Activated CD4-positive, alpha-beta T cell treated with anti-CD3 and anti-CD28 coated beads for 24 hours (primary cell): ENCODE measurements at regions not wholly inside any gene's neighbourhood (a gene's known extent, or its start where the extent isn't known, plus 50 kb on each side); places are given as distances from the start of the nearest gene placed in this dataset.
"Not testable (repeated sequence)": the region's sequence is repeated elsewhere in the genome, so short reads cannot be mapped to it uniquely, and the experiment has no call there.

ENCODE experiments used
- DNase-seq, 2 donors: peaks; one replicate each; pipeline ENCODE4 v3.0.0-alpha.2; 2020; ENCODE audit warnings: low read depth in 2 of 2

GRCh38 chr7:121744877-121745276, 128.1 kb upstream of the PTPRZ1 start:
- no peak for DNase-seq

GRCh38 chr7:121744319-121744718, 128.6 kb upstream of the PTPRZ1 start:
- DNase-seq, result no peak

GRCh38 chr7:121741896-121742295, 131.1 kb upstream of the PTPRZ1 start:
- DNase-seq, result no peak

GRCh38 chr7:121739465-121739864, 133.5 kb upstream of the PTPRZ1 start:
- no peak for DNase-seq

GRCh38 chr7:121730869-121731268, 142.1 kb upstream of the PTPRZ1 start:
- no peak for DNase-seq

- no peak for DNase-seq
Measured at GRCh38 chr7:121714559-121715303, 158.2 kb upstream of the PTPRZ1 start.

- not testable (repeated sequence) for DNase-seq
Measured at GRCh38 chr7:121712961-121713360, 160.0 kb upstream of the PTPRZ1 start.

- no peak for DNase-seq
Measured at GRCh38 chr7:121697731-121698316, 175.1 kb upstream of the PTPRZ1 start.

GRCh38 chr7:121696954-121697353, 176.0 kb upstream of the PTPRZ1 start:
- DNase-seq, result no peak

GRCh38 chr7:121689749-121690148, 183.2 kb upstream of the PTPRZ1 start:
- DNase-seq, result no peak

GRCh38 chr7:121681700-121682099, 191.3 kb upstream of the PTPRZ1 start:
- no peak for DNase-seq

GRCh38 chr7:121676168-121676567, 196.8 kb upstream of the PTPRZ1 start:
- DNase-seq, result no peak

- not testable (repeated sequence) for DNase-seq
Measured at GRCh38 chr7:121674455-121674854, 198.5 kb upstream of the PTPRZ1 start.

- DNase-seq, result no peak
Measured at GRCh38 chr7:121669144-121669543, 203.8 kb upstream of the PTPRZ1 start.

GRCh38 chr7:121666306-121666705, 206.7 kb upstream of the PTPRZ1 start:
- DNase-seq, result no peak

GRCh38 chr7:121643320-121643719, 229.6 kb upstream of the PTPRZ1 start:
- no peak for DNase-seq

GRCh38 chr7:121639705-121640104, 233.3 kb upstream of the PTPRZ1 start:
- DNase-seq, result no peak

- no peak for DNase-seq
Measured at GRCh38 chr7:121638286-121638685, 234.7 kb upstream of the PTPRZ1 start.

GRCh38 chr7:121634356-121634755, 238.2 kb upstream of the FAM3C start:
- no peak for DNase-seq

GRCh38 chr7:121633186-121633585, 237.1 kb upstream of the FAM3C start:
- DNase-seq, result no peak

- DNase-seq, result no peak
Measured at GRCh38 chr7:121624958-121625357, 228.8 kb upstream of the FAM3C start.

GRCh38 chr7:121623130-121623872, 227.2 kb upstream of the FAM3C start:
- no peak for DNase-seq

- DNase-seq, result no peak
Measured at GRCh38 chr7:121621937-121622336, 225.8 kb upstream of the FAM3C start.
